OCI-LY1 (cell line): ENCODE measurements at regions not wholly inside any gene's neighbourhood (a gene's known extent, or its start where the extent isn't known, plus 50 kb on each side); places are given as distances from the start of the nearest gene placed in this dataset.

ENCODE experiments used
- H2AFZ ChIP-seq: fragments of 200-600 bp; sonication (generic), shearing (Covaris generic); 2 replicates; pipeline ENCODE4 v1.6.0; 2014; ENCODE audit warnings: antibody characterized with exemption, mild to moderate bottlenecking, low read length
- H3F3A ChIP-seq: fragments of 200-600 bp; sonication (generic), shearing (Covaris generic); 2 replicates; pipeline ENCODE4 v1.6.0; 2014; ENCODE audit warnings: mild to moderate bottlenecking, antibody characterized with exemption, low read length, moderate library complexity; ENCODE audit not compliant: insufficient read depth
- H3K27ac ChIP-seq: fragments of 200-600 bp; sonication (generic); 2 replicates; pipeline ENCODE4 v1.5.1; 2014; ENCODE audit warnings: low read length, mixed run types, mild to moderate bottlenecking, low read depth; ENCODE audit not compliant: poor library complexity, severe bottlenecking
- H3K27me3 ChIP-seq: fragments of 200-600 bp; sonication (generic); 2 replicates; pipeline ENCODE4 v1.6.0; 2014; ENCODE audit warnings: antibody characterized with exemption, mild to moderate bottlenecking, low read length, moderate library complexity; ENCODE audit not compliant: insufficient read depth
- H3K36me3 ChIP-seq: fragments of 200-600 bp; sonication (generic); 2 replicates; pipeline ENCODE4 v1.6.1; 2014; ENCODE audit warnings: mild to moderate bottlenecking, antibody characterized with exemption, low read length, moderate library complexity, mixed read lengths; ENCODE audit not compliant: insufficient read depth
- H3K4me1 ChIP-seq: fragments of 200-600 bp; sonication (generic); 2 replicates; pipeline ENCODE4 v1.5.1; 2014; ENCODE audit warnings: mild to moderate bottlenecking, low read length, moderate library complexity; ENCODE audit not compliant: insufficient read depth, severe bottlenecking
- H3K4me2 ChIP-seq: fragments of 200-600 bp; sonication (generic), shearing (Covaris generic); 2 replicates; pipeline ENCODE4 v1.6.1; 2014; ENCODE audit warnings: low read length
- H3K4me3 ChIP-seq: fragments of 200-600 bp; sonication (generic); 2 replicates; pipeline ENCODE4 v1.5.1; 2014; ENCODE audit warnings: low read length, low read depth, mild to moderate bottlenecking, mixed read lengths; ENCODE audit not compliant: poor library complexity, severe bottlenecking
- H3K79me2 ChIP-seq: fragments of 200-600 bp; shearing (Covaris generic); 2 replicates; pipeline ENCODE4 v1.6.1; 2016; ENCODE audit warnings: mixed run types, low read length, mixed read lengths; ENCODE audit not compliant: insufficient read depth
- H3K9ac ChIP-seq: fragments of 200-600 bp; sonication (generic), shearing (Covaris generic); 2 replicates; pipeline ENCODE4 v1.6.1; 2014; ENCODE audit warnings: mild to moderate bottlenecking, low read length, mixed read lengths
- H3K9me2 ChIP-seq: fragments of 200-600 bp; sonication (generic), shearing (Covaris generic); 2 replicates; pipeline ENCODE4 v1.6.1; 2014; ENCODE audit warnings: low read depth, mild to moderate bottlenecking, low read length, mixed read lengths
- H3K9me3 ChIP-seq: fragments of 200-600 bp; shearing (Covaris generic); 2 replicates; pipeline ENCODE4 v1.6.1; 2014; ENCODE audit warnings: low read length, mixed read lengths
- H4K20me1 ChIP-seq: fragments of 200-600 bp; sonication (generic), shearing (Covaris generic); 2 replicates; pipeline ENCODE4 v1.6.0; 2016; ENCODE audit warnings: mild to moderate bottlenecking, low read length; ENCODE audit not compliant: insufficient read depth
- EZH2 ChIP-seq: fragments of 200-600 bp; sonication (generic), shearing (Covaris generic); IDR thresholded peaks from 2 replicates; pipeline ENCODE4 v1.8.0; 2017; ENCODE audit warnings: borderline replicate concordance, mixed run types, mild to moderate bottlenecking, antibody characterized with exemption, low read length, moderate library complexity, mixed read lengths
- TF ChIP-seq, protein P1 (sequence below): fragments of 200-600 bp; sonication (generic), shearing (Covaris generic); IDR thresholded peaks from 2 replicates; pipeline ENCODE4 v1.5.1; 2017; ENCODE audit warnings: mild to moderate bottlenecking, antibody characterized with exemption, low read length, moderate library complexity, mixed read lengths

DNA sequence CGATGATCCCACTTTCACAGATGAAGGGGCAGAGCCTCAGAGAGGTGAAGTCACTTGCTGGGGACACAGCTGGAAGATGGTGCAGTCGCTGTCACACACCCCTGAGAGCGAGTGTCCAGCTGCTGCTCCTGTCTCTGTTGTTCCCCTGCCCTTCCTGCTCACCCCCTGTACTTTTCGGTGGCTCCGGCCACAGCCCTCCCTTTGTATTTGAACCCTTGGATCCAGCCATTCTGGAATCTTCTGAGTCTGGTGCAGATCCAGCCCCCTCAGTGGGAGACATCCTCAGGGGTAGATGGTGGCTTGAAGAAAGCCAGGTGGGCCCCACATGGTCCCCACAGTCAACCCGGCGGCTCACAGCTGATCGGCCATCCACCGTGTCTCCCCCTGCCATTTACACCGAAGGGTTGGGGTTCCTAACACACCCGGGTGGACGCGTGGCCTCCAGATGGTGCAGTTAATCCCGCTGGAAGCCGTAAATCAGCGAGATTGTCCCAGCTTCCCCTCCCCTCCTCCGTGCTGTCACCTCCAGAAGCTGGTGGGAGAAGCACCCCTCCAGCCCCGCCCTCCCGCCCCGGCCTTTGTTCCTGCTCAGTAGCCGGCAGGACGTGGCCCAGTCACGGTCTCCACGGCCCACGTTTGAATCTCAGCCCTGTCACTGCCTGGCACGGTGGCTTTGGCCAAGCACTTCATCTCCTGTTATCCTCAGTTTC, 204.8 kb downstream of the C9orf50 start:
- no peak overlapping the region for H3K27ac ChIP-seq
- no peak overlapping the region for H3K4me3 ChIP-seq
- peaks cover 15% of the 10 kb centered on the region for H3K4me1 ChIP-seq
- H3K9me2 ChIP-seq = no peaks in the 10 kb centered on the region
- H3K36me3 ChIP-seq = no peaks in the 10 kb centered on the region
- no peaks in the 10 kb centered on the region for H3F3A ChIP-seq
- no peaks in the 10 kb centered on the region for H3K9me3 ChIP-seq
- TF ChIP-seq, protein P1, sequence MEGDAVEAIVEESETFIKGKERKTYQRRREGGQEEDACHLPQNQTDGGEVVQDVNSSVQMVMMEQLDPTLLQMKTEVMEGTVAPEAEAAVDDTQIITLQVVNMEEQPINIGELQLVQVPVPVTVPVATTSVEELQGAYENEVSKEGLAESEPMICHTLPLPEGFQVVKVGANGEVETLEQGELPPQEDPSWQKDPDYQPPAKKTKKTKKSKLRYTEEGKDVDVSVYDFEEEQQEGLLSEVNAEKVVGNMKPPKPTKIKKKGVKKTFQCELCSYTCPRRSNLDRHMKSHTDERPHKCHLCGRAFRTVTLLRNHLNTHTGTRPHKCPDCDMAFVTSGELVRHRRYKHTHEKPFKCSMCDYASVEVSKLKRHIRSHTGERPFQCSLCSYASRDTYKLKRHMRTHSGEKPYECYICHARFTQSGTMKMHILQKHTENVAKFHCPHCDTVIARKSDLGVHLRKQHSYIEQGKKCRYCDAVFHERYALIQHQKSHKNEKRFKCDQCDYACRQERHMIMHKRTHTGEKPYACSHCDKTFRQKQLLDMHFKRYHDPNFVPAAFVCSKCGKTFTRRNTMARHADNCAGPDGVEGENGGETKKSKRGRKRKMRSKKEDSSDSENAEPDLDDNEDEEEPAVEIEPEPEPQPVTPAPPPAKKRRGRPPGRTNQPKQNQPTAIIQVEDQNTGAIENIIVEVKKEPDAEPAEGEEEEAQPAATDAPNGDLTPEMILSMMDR = no peak
- TF ChIP-seq EZH2 = no peak
- H3K4me2 ChIP-seq = no peak overlapping the region
- no peaks in the 10 kb centered on the region for H3K79me2 ChIP-seq
- no peak overlapping the region for H3K9ac ChIP-seq
- no peaks in the 10 kb centered on the region for H3K27me3 ChIP-seq
- H2AFZ ChIP-seq = no peak overlapping the region
- H4K20me1 ChIP-seq = no peaks in the 10 kb centered on the region

DNA sequence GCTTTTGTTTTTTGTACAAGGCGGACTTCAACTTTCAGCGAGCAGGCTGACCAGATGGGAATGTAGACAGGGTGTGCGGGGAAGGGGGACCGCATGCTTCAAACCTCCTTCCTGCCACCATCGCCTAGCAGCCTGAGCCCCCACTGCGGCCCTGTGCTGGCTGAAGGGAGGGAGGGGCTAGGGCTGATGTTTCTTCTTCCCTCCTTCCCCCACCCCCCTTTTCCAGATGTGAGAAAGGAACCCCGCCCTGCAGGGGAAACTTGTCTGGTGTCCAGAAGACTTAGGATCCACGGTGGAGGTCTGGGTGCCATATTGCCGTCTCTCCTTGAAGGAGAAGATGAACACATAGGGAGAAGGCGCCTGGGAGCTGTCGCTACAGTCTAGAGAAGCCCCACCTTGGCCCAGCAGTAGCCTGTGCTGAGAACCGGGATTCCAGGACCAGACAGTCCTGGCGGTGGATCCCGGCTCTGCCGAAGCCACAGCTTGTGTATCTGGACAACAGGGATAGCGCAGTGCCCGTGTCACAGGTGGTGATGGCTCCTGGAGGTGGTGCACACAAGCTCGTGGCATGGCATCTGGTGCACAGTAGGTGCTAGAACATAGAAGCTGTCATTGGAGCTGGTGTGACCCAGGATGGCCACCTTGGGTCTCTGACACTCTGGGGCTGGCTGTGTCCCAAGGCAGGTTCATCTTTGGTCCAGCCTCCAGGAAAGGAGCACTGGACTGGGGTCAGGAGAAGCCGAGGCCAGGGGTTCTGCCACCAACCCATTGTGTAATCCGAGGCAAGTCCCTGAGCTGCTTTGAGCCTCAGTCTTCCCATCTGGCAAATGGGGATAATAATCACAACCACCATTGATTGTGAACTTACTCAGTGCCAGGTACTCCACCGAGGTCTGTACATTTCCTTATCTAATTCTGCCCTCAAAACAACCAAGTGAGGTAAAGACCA, 205.6 kb downstream of the C9orf50 start:
- Histone ChIP-seq H3K79me2 (no peaks in the 10 kb centered on the region), H3K4me3 (no peak overlapping the region), H3K27me3 (no peaks in the 10 kb centered on the region), H3F3A (no peaks in the 10 kb centered on the region), H2AFZ (no peak overlapping the region), H3K9me2 (no peaks in the 10 kb centered on the region), H4K20me1 (no peaks in the 10 kb centered on the region), H3K4me1 (peaks cover 15% of the 10 kb centered on the region), H3K9me3 (no peaks in the 10 kb centered on the region), H3K4me2 (no peak overlapping the region), H3K27ac (no peak overlapping the region), H3K9ac (no peak overlapping the region), H3K36me3 (no peaks in the 10 kb centered on the region)
- no peak for TF ChIP-seq EZH2
- TF ChIP-seq, protein P1 = no peak

DNA sequence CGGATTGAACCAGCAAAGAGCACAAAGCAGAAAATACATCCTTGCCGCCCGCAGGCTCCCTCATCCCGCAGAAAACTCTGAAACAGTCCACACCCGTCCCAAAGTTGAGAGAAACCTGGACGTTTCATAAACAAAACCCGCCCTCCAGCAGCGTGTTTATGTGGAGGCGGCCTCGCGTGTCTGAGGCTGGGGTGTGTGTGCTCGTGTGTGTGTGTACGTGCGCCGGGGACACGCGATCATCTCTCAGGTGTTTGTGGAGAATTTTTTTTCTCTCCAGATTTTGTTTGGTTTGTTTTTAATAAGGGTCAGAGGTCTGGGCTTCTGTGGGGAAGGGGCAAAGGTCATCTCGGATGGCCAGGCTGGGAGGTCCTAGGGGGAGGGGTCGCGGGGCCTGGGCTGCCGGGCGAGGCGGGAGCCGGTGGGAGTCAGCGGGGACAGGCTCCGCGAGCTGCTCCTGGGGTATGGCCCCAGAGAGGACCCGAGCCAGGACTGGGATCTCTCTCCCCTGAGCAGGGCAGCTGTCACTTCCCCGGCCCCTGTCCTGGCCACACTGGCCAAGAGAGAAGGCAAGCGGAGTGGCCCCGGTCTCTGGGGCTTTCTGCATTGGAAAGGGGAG, 206.4 kb downstream of the C9orf50 start:
- no peaks in the 10 kb centered on the region for H3K9me3 ChIP-seq
- H3F3A ChIP-seq = no peaks in the 10 kb centered on the region
- H3K9ac ChIP-seq = peak overlapping the region; percentile 83
- no peaks in the 10 kb centered on the region for H3K36me3 ChIP-seq
- H2AFZ ChIP-seq = no peak overlapping the region
- peaks cover 15% of the 10 kb centered on the region for H3K4me1 ChIP-seq
- H3K4me2 ChIP-seq = peak overlapping the region; percentile 82
- TF ChIP-seq EZH2 = no peak
- TF ChIP-seq, protein P1 = no peak
- H3K4me3 ChIP-seq = peak overlapping the region; percentile 68
- H3K79me2 ChIP-seq = no peaks in the 10 kb centered on the region
- H3K9me2 ChIP-seq = no peaks in the 10 kb centered on the region
- no peaks in the 10 kb centered on the region for H3K27me3 ChIP-seq
- H4K20me1 ChIP-seq = no peaks in the 10 kb centered on the region
- no peak overlapping the region for H3K27ac ChIP-seq
